GM12872 (cell line): ENCODE measurements at regions not wholly inside any gene's neighbourhood (a gene's known extent, or its start where the extent isn't known, plus 50 kb on each side); places are given as distances from the start of the nearest gene placed in this dataset.

Source experiments
- CTCF ChIP-seq: IDR thresholded peaks from 3 replicates; pipeline ENCODE4 v1.5.1; 2011; ENCODE audit warnings: low read depth, mild to moderate bottlenecking, low read length, moderate library complexity; ENCODE audit not compliant: insufficient read depth

- no peak for TF ChIP-seq CTCF
These were observed 57.4 kb upstream of the ZBTB20 start for GRCh38 chr3:115204475-115204874.

GRCh38 chr3:115208066-115208750 lies 61.1 kb upstream of the ZBTB20 start:
- no peak for TF ChIP-seq CTCF

- no peak for TF ChIP-seq CTCF
These were observed 64.9 kb upstream of the ZBTB20 start for GRCh38 chr3:115211810-115212492.

DNA sequence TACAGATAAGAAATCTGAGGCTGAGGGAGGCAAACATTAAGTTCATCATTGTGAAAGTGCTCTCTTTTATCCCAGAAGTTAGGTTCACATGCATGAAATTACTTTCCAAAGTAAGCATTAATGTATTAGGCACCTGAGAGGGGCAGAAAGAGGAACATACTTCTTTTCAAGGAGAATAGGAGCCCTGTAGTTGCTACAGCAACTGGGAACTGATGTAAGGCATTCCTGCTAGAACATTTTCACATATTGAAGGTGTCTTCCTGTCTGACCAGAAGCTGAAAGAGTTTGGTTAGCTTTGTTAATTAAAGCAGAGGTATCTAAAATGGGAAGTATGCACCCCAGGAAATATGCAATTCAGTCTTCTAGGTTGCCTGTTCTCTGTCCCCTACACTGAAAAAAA lies 65.5 kb upstream of the ZBTB20 start:
- no peak for TF ChIP-seq CTCF

DNA sequence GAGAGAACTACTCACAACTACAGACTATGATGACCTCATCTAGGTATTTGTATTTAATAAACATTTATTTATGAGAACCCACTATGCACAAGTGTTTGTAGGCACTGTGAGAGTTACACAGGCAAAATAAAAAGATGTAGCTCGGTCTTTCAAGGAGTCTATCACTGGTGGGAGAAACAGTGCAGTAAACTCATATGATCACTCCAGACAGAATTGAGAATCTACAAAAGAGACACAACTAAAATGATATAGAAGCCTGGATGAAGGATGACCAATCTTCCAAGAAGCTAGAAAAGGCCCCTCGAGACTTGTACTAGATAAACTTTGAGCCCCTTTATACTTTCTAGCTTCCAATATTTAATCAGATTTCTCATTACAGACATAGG lies 70.2 kb upstream of the ZBTB20 start:
- no peak for TF ChIP-seq CTCF

DNA sequence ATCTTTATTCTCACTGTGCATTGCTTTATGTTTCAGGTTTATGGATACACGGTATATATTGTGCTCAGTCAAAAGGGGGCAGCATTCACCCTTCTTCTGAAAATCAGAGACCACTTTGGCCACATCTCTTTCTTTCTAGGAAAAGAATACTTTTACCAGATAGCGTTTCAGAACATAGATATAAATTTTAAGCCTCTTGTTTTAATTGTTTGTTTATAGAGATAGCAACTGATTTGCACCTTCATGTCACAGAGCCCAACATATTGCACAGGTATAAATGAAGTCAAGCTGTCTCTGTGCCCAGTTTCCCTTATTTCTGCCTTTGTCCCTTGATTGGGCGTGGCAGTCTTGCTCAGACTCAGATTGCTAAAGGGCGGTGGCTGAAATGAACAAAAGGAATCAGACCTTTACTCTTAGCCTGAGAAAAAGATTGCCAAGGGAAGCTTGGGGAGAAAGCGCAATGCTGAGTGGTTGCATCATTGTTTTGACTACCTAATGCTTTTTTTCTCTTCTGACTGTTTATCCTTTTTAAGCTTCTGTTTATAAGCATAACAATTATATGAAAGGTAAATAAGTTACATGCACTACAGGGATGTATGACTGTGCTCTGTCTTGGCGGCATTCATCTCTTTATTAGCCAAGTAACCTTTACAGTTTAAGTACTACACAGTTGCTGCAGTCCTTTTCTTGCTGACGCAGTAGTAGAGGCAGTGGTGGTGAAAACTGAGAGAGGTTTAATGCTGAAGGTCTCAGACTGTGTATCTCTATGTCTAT lies 70.8 kb upstream of the ZBTB20 start:
- peak; percentile 52 for TF ChIP-seq CTCF

DNA sequence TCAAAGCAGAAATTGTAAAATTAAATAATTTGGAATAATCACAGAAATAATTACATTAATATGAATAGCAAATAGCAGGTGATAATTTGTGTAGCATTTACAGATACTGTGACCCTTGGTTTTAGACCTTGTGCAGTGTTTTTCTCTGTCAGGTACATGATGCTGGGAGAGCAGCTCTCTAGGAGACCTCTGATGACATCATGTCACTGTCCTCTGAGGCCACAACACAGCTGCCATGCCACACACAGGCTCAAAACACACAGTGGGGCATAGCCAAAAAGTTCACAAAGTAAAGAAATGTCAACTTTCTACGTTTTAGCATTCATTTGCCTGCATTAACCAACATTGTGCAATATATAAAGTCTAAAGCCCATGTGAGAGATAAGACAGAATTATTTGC lies 71.8 kb upstream of the ZBTB20 start:
- no peak for TF ChIP-seq CTCF
